Lung (tissue), 11 donors: ENCODE measurements at regions not wholly inside any gene's neighbourhood (a gene's known extent, or its start where the extent isn't known, plus 50 kb on each side); places are given as distances from the start of the nearest gene placed in this dataset.

Experiments used
- ATAC-seq: fragments of 200-7000 bp; cut with Tn5 transposase; one replicate; pipeline ENCODE4 v1.9.1; 2020; ENCODE audit warnings: moderate number of reproducible peaks; ENCODE audit not compliant: insufficient read depth, low FRiP score
- DNase-seq, 3 donors: peaks; one replicate each; pipeline ENCODE4 v3.0.0-alpha.2; 2013 to 2017
- H3K27ac ChIP-seq, 2 donors: one replicate each; pipeline ENCODE4 v1.5.1; 2013; ENCODE audit warnings: mild to moderate bottlenecking in 2 of 2, moderate library complexity in 2 of 2, control low read depth in 1 of 2, inconsistent platforms in 1 of 2, low read depth in 1 of 2, low read length in 1 of 2
- H3K27me3 ChIP-seq, 3 donors: one replicate each; pipeline ENCODE4 v1.5.1; 2013; ENCODE audit warnings: low read length in 2 of 3; ENCODE audit not compliant: control insufficient read depth in 3 of 3, insufficient read depth in 3 of 3
- H3K36me3 ChIP-seq, 4 donors: one replicate each; pipeline ENCODE4 v1.5.1; 2013; ENCODE audit warnings: low read length in 4 of 4, mild to moderate bottlenecking in 1 of 4, moderate library complexity in 1 of 4; ENCODE audit not compliant: control insufficient read depth in 4 of 4, insufficient read depth in 4 of 4
- H3K4me1 ChIP-seq, 5 donors: one replicate each; pipeline ENCODE4 v1.5.1; 2013; ENCODE audit warnings: low read length in 5 of 5, mild to moderate bottlenecking in 2 of 5, moderate library complexity in 1 of 5; ENCODE audit not compliant: control insufficient read depth in 5 of 5, insufficient read depth in 5 of 5
- H3K4me3 ChIP-seq: one replicate; pipeline ENCODE4 v1.5.1; 2013; ENCODE audit warnings: mild to moderate bottlenecking, control low read depth, moderate library complexity
- H3K9ac ChIP-seq, 2 donors: one replicate each; pipeline ENCODE4 v1.5.1; 2013; ENCODE audit warnings: low read length in 2 of 2, control low read depth in 1 of 2; ENCODE audit not compliant: insufficient read depth in 1 of 2
- H3K9me3 ChIP-seq, 4 donors: one replicate each; pipeline ENCODE4 v1.5.1; 2013; ENCODE audit warnings: low read length in 3 of 4, mild to moderate bottlenecking in 1 of 4, moderate library complexity in 1 of 4; ENCODE audit not compliant: control insufficient read depth in 4 of 4, insufficient read depth in 3 of 4
- WGBS, 2 donors: extraction: QIAGEN DNeasy Blood & Tissue Kit; methylation state at CpG; one replicate each; pipeline ENCODE4 v1.1.7; 2013; 5-methylcytosine and 5-hydroxymethylcytosine counted together
- TF ChIP-seq, protein P1 (sequence below): IDR thresholded peaks from 2 replicates; pipeline ENCODE4 v1.5.1; 2012; ENCODE audit warnings: mild to moderate bottlenecking; ENCODE audit errors: control extremely low read depth, extremely low read depth
- donor health status: control.
- donor health status: control.
- donor health status: Bipolar disorder and iron deficiency.
- donor health status: healthy.
- donor health status: DM: yes; HTN: yes; CAD: no.

DNA sequence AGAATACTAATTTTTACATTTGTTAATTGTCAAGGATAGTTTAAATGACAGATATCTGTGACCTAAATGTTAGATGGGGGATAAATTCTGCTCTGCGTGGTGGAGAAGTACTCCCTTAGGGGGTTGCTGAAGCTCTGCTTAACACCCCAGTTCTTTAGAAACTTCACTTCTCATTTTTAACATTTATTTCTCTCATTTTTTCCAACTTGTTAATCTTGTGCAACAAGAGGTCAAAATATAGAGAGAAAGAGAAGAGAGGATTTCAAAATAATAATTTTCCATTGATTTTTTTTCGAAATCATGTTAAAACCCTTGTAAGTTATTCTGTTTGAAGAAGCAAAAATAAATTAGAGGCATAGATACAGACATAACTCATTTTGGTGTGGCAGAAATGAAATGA is 61.3 kb upstream of the SLC8A1 start:
- Histone ChIP-seq H3K9ac (no peak overlapping the region), H3K27ac (peak overlapping the region in 1 of 2 donors; percentile 77), H3K9me3 (no peaks in the 10 kb centered on the region), H3K27me3 (no peaks in the 10 kb centered on the region), H3K4me1 (peaks cover 0 to 21% (median 3%) of the 10 kb centered on the region in 5 donors), H3K4me3 (no peak overlapping the region), H3K36me3 (no peaks in the 10 kb centered on the region)
- WGBS, 2 donors: 28 to 72% methylated on average over 2 of the region's 2 CpGs
- TF ChIP-seq, protein P1, sequence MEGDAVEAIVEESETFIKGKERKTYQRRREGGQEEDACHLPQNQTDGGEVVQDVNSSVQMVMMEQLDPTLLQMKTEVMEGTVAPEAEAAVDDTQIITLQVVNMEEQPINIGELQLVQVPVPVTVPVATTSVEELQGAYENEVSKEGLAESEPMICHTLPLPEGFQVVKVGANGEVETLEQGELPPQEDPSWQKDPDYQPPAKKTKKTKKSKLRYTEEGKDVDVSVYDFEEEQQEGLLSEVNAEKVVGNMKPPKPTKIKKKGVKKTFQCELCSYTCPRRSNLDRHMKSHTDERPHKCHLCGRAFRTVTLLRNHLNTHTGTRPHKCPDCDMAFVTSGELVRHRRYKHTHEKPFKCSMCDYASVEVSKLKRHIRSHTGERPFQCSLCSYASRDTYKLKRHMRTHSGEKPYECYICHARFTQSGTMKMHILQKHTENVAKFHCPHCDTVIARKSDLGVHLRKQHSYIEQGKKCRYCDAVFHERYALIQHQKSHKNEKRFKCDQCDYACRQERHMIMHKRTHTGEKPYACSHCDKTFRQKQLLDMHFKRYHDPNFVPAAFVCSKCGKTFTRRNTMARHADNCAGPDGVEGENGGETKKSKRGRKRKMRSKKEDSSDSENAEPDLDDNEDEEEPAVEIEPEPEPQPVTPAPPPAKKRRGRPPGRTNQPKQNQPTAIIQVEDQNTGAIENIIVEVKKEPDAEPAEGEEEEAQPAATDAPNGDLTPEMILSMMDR: no peak
- DNase-seq (no peak), ATAC-seq (no peak)

DNA sequence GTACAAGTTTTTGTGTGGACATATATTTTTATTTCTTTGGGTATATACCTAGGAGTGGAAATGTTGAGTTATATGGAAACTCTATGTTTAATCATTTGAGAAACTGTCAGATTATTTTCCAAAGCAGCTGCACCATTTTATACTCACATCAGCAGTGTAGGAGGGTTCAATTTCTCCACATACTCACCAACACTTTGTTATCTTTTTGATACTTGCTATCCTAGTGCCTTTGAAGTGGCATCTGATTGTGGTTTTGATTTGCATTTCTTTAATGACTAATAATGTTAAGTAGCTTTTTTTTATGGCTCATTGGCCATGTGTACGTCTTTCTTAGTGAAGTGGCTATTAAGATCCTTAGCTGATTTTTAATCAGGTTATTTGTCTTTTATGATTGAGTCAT is 64.7 kb upstream of the SLC8A1 start:
- H3K36me3 ChIP-seq: no peaks in the 10 kb centered on the region
- TF ChIP-seq, protein P1: no peak
- DNase-seq: peak in 2 of 3 donors; percentile 18 to 34
- ATAC-seq: no peak
- peaks cover 0 to 12% (median 3%) of the 10 kb centered on the region in 5 donors for H3K4me1 ChIP-seq
- H3K9ac ChIP-seq: no peak overlapping the region
- no peak overlapping the region for H3K4me3 ChIP-seq
- 58 to 83% methylated on average over 1 of the region's 1 CpG for WGBS, 2 donors
- H3K27me3 ChIP-seq: no peaks in the 10 kb centered on the region
- H3K9me3 ChIP-seq: no peaks in the 10 kb centered on the region
- H3K27ac ChIP-seq: peak overlapping the region in 1 of 2 donors; percentile 21

DNA sequence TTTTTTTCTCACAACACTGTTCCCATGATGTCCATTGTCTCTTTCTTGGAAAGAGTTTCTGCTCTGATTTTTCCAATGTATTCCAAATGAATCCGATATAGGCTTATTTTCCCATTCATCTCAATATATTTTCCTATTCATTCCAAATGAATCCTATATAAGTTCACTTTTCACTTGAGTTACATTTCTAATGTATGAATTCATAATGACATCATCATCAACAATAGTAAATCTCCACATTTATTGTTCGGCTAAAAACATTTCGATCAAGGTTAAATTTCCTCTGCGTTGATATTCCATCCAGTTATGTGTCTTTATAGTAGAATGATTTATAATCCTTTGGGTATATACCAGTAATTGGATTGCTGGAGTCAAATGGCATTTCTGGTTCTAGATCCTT is 76.7 kb upstream of the SLC8A1 start:
- H3K4me3 ChIP-seq: no peak overlapping the region
- H3K4me1 ChIP-seq: no peaks in the 10 kb centered on the region
- no peak overlapping the region for H3K27ac ChIP-seq
- DNase-seq: no peak
- H3K36me3 ChIP-seq: no peaks in the 10 kb centered on the region
- TF ChIP-seq, protein P1: no peak
- no peak overlapping the region for H3K9ac ChIP-seq
- no peaks in the 10 kb centered on the region for H3K9me3 ChIP-seq
- 95 to 97% methylated on average over 4 of the region's 4 CpGs for WGBS, 2 donors
- H3K27me3 ChIP-seq: no peaks in the 10 kb centered on the region
- no peak for ATAC-seq

GRCh38 chr2:40531359-40531758 is 79.5 kb upstream of the SLC8A1 start:
- peaks cover 0 to 6% (median 0%) of the 10 kb centered on the region in 3 donors for H3K27me3 ChIP-seq
- H3K9me3 ChIP-seq: no peaks in the 10 kb centered on the region
- H3K4me1 ChIP-seq: peaks cover 0 to 6% (median 0%) of the 10 kb centered on the region in 5 donors
- TF ChIP-seq, protein P1: no peak
- H3K27ac ChIP-seq: no peak overlapping the region
- DNase-seq (no peak), ATAC-seq (no peak)
- H3K36me3 ChIP-seq: no peaks in the 10 kb centered on the region
- no peak overlapping the region for H3K4me3 ChIP-seq
- H3K9ac ChIP-seq: no peak overlapping the region
